BE2C (cell line): ENCODE measurements at regions not wholly inside any gene's neighbourhood (a gene's known extent, or its start where the extent isn't known, plus 50 kb on each side); places are given as distances from the start of the nearest gene placed in this dataset.

Experiments used
- DNase-seq: peaks from one replicate; pipeline ENCODE4 v3.0.0-alpha.2; 2020
- H3K27me3 ChIP-seq: fragments of 250-450 bp; sonication (Bioruptor Pico); 2 replicates; pipeline ENCODE4 v1.5.1; 2020; ENCODE audit warnings: mild to moderate bottlenecking
- H3K36me3 ChIP-seq: fragments of 250-450 bp; sonication (Bioruptor Pico); 2 replicates; pipeline ENCODE4 v1.5.1; 2020; ENCODE audit warnings: mild to moderate bottlenecking
- H3K4me1 ChIP-seq: fragments of 250-450 bp; sonication (Bioruptor Pico); 2 replicates; pipeline ENCODE4 v1.5.1; 2020
- H3K4me3 ChIP-seq: 2 replicates; pipeline ENCODE4 v1.5.1; 2011; ENCODE audit warnings: low read depth, low read length
- H3K9me3 ChIP-seq: fragments of 250-450 bp; sonication (Bioruptor Pico); 2 replicates; pipeline ENCODE4 v1.5.1; 2020
- CTCF ChIP-seq: IDR thresholded peaks from 2 replicates; pipeline ENCODE4 v1.5.1; 2012; ENCODE audit warnings: mild to moderate bottlenecking, low read depth, low read length

GRCh38 chr4:83923341-83923740, 387.4 kb downstream of the GPAT3 start:
- no peak for DNase-seq
- Histone ChIP-seq H3K4me1 (no peaks in the 10 kb centered on the region), H3K27me3 (no peaks in the 10 kb centered on the region), H3K4me3 (no peak overlapping the region), H3K36me3 (no peaks in the 10 kb centered on the region), H3K9me3 (no peaks in the 10 kb centered on the region)
- no peak for TF ChIP-seq CTCF

GRCh38 chr4:83922402-83922801, 386.5 kb downstream of the GPAT3 start:
- H3K4me1 ChIP-seq = no peaks in the 10 kb centered on the region
- H3K36me3 ChIP-seq = no peaks in the 10 kb centered on the region
- no peak for TF ChIP-seq CTCF
- DNase-seq = no peak
- H3K27me3 ChIP-seq = no peaks in the 10 kb centered on the region
- no peak overlapping the region for H3K4me3 ChIP-seq
- H3K9me3 ChIP-seq = no peaks in the 10 kb centered on the region

GRCh38 chr4:83921124-83921523, 385.2 kb downstream of the GPAT3 start:
- H3K27me3 ChIP-seq = no peaks in the 10 kb centered on the region
- no peaks in the 10 kb centered on the region for H3K36me3 ChIP-seq
- no peaks in the 10 kb centered on the region for H3K4me1 ChIP-seq
- no peaks in the 10 kb centered on the region for H3K9me3 ChIP-seq
- no peak overlapping the region for H3K4me3 ChIP-seq
- TF ChIP-seq CTCF = no peak
- no peak for DNase-seq

GRCh38 chr4:83920375-83920774, 384.5 kb downstream of the GPAT3 start:
- TF ChIP-seq CTCF = no peak
- Histone ChIP-seq H3K27me3 (no peaks in the 10 kb centered on the region), H3K36me3 (no peaks in the 10 kb centered on the region), H3K4me1 (no peaks in the 10 kb centered on the region), H3K9me3 (no peaks in the 10 kb centered on the region), H3K4me3 (no peak overlapping the region)
- DNase-seq = no peak

- H3K36me3 ChIP-seq = no peaks in the 10 kb centered on the region
- TF ChIP-seq CTCF = no peak
- no peaks in the 10 kb centered on the region for H3K9me3 ChIP-seq
- no peak overlapping the region for H3K4me3 ChIP-seq
- no peaks in the 10 kb centered on the region for H3K27me3 ChIP-seq
- H3K4me1 ChIP-seq = no peaks in the 10 kb centered on the region
- DNase-seq = peak; percentile 26
Observed at GRCh38 chr4:83917572-83917971, 381.7 kb downstream of the GPAT3 start.

GRCh38 chr4:83910693-83911092, 374.8 kb downstream of the GPAT3 start:
- Histone ChIP-seq H3K36me3 (no peaks in the 10 kb centered on the region), H3K27me3 (no peaks in the 10 kb centered on the region), H3K4me3 (no peak overlapping the region), H3K4me1 (no peaks in the 10 kb centered on the region; the same call in 1 of the 2 replicates), H3K9me3 (no peaks in the 10 kb centered on the region)
- no peak for DNase-seq
- no peak for TF ChIP-seq CTCF
